ENCODE measurements at regions not wholly inside any gene's neighbourhood (a gene's known extent, or its start where the extent isn't known, plus 50 kb on each side); places are given as distances from the start of the nearest gene placed in this dataset.
A peak's percentile ranks its signal among the peaks of the same experiment; 100 is the strongest.

DNA sequence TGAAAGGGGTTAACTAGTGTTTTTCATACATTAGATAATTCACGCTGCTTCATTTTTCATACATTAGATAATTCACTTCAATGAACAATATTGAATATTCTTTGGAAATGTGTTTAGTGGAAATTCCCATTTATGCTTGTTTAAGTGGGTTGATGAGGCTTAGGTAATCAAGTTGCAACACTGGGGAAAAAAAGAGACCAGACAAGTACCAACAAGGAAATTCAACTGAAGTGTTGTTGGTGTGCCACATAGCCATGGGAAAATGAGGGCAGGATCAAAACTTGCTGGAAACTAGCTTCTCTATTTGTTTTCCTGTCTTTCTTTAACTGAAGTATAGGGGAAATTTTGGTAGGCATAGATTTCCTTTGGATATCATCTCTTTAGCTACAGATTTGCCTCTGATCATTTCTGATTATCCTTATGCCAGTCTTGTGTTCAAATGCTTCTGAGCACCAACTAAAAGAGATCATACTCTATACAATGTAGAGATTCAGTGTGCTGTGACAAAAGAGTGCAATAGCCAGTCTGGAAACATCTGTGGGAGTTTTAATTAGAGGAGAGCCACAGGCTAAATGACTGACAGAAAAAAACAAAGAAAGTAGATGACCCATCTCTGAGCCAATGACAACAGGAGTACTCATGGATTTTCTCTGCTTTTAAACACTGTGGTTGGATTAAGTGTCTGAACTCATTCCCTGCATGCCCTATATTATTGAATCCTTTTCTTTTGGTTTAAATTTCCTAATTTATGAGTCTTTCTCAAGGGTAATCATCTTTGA lies 67.6 kb upstream of the CTSC start:
- DNase-seq (ENCODE audit: low read depth), result peak; percentile 41

GRCh38 chr11:88404391-88404790 lies 66.9 kb upstream of the CTSC start:
- no peak for DNase-seq (ENCODE audit: low read depth)

- DNase-seq (ENCODE audit: low read depth), result peak; percentile 73
These were observed 65.2 kb upstream of the CTSC start for GRCh38 chr11:88402784-88403183.

DNA sequence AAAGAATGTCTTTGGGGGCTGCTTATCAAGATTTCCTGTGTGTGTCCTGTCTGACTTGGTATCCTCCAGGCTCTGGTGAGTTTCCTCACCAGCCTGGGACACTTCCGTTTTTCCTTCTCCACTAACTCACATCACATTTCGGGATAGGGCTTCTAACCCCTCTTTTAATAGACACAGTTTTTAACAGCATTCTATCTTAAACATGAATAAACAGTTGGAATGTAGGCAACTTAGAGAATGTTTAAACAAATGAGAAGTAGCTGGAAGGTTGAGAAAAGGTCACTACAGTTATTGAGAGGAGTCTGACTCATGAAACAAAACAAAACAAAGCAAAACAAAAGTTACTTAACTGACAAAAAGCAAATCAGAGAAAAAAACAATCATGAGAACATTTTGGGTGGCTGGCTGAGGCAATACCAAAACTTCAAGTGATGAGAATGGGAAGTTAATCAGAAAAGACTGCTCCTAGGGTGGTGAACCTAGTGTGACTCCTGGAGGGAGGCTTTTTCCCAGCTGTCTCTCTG lies 64.7 kb upstream of the CTSC start:
- DNase-seq (ENCODE audit: low read depth), result peak; percentile 95

- no peak for DNase-seq (ENCODE audit: low read depth)
These were observed 61.4 kb upstream of the CTSC start for GRCh38 chr11:88398791-88399570.

- peak; percentile 80 for DNase-seq (ENCODE audit: low read depth)
These were observed 60.8 kb upstream of the CTSC start for GRCh38 chr11:88398372-88398771.

DNA sequence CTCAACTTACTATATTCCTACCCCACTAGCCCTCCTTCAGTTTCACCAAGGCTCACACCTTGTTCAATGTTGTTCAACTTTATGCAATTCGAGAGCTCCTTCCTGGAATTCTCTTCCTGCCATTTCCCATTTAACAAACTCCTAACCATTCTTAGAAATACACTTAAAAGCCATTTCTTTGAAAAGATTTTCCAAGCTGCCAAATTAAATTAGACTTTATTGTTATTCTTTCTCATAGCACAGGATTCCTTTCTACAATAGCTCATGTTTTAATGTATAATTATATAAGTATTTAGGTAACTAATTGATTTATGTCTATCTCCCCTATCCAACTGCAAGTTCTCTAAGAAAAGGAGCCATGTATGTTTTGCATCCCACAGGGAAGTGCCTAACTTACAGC lies 52.7 kb upstream of the CTSC start:
- DNase-seq (ENCODE audit: low read depth), result no peak

DNA sequence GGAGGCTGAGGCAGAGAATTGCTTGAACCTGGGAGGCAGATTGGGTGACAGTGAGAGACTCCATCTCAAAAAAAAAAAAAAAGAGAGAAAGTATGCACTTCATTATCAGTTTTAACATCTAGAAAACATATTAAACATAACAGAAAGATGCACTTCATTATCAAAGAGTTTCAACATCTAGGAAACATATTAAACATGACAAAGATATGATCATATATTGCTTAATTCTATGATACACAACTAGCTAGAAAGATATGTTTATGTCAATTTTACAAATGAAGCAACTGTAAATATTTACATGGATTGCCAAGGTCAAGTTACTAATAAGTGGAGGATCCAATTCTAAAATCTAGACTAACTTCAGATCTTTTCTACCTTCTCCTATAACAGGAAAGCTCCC lies 50.4 kb upstream of the CTSC start:
- DNase-seq (ENCODE audit: low read depth), result no peak
